Mucosa of descending colon (tissue), 3 donors: ENCODE measurements at regions not wholly inside any gene's neighbourhood (a gene's known extent, or its start where the extent isn't known, plus 50 kb on each side); places are given as distances from the start of the nearest gene placed in this dataset.

Experiments
- ATAC-seq: fragments of 200-7000 bp; cut with Tn5 transposase; one replicate; pipeline ENCODE4 v1.9.1; 2020; ENCODE audit warnings: mild to moderate bottlenecking, moderate library complexity
- DNase-seq, 3 donors: peaks; one replicate each; pipeline ENCODE4 v3.0.0-alpha.2; 2020
- H3K36me3 ChIP-seq: fragments of 200-600 bp; one replicate; pipeline ENCODE4 v1.8.0; 2021; ENCODE audit warnings: low read depth, mild to moderate bottlenecking
- H3K4me1 ChIP-seq: fragments of 200-600 bp; one replicate; pipeline ENCODE4 v1.8.0; 2021; ENCODE audit warnings: low read depth, mild to moderate bottlenecking
- H3K4me3 ChIP-seq: fragments of 200-600 bp; one replicate; pipeline ENCODE4 v1.8.0; 2021; ENCODE audit warnings: mild to moderate bottlenecking
- H3K9me3 ChIP-seq: fragments of 200-600 bp; one replicate; pipeline ENCODE4 v1.8.0; 2021; ENCODE audit warnings: mild to moderate bottlenecking
- CTCF ChIP-seq: fragments of 200-600 bp; IDR thresholded peaks from one replicate; pipeline ENCODE4 v1.8.0; 2022; ENCODE audit warnings: antibody characterized with exemption, mild to moderate bottlenecking
- intact Hi-C, 2 donors: fragments of 100-400 bp; cut with DNase I in 1 of 2; cut with micrococcal nuclease in 1 of 2; formaldehyde crosslinking; loops; one replicate each; pipeline versions ENCODE4 v1.11.0 to v1.11.1; 2022; cut with DNase I, micrococcal nuclease
- donor health status: DM: no; HTN: no; CAD: no; lungs with moderate emphysema.
- donor health status: DM: no; HTN: no; CAD: no.
- donor health status: DM: no; HTN: yes; CAD: no.

GRCh38 chr12:47412601-47413236, 293.1 kb downstream of the RPAP3 start:
- Histone ChIP-seq H3K36me3 (no peaks in the 10 kb centered on the region), H3K4me3 (no peak overlapping the region), H3K9me3 (no peaks in the 10 kb centered on the region), H3K4me1 (no peaks in the 10 kb centered on the region)
- ATAC-seq (no peak), DNase-seq (no peak)
- no peak for TF ChIP-seq CTCF
- intact Hi-C loops, result no loop called here

DNA sequence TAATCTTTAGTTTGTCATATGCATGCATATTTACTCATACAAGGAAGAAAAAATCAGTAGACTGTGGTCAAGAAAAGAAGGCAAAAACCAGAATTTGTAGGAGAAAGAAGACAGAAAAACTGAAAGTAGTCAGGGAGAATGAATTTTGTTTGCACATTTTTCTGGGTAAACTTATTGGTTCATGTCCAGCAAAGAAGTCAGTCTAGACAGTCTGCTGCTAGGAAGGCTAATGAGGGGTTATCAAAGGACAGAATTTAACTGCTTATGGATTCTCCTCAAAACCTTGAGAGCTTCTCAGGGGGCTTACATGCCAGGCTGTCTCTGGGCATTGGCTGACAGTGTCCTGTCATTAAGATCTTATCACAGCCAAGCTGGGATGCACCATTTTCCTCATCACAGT, 293.9 kb downstream of the RPAP3 start:
- Histone ChIP-seq H3K9me3 (no peaks in the 10 kb centered on the region), H3K4me3 (no peak overlapping the region), H3K4me1 (no peaks in the 10 kb centered on the region), H3K36me3 (no peaks in the 10 kb centered on the region)
- DNase-seq (no peak), ATAC-seq (no peak)
- TF ChIP-seq CTCF, result no peak
- intact Hi-C loops, result no loop called here

DNA sequence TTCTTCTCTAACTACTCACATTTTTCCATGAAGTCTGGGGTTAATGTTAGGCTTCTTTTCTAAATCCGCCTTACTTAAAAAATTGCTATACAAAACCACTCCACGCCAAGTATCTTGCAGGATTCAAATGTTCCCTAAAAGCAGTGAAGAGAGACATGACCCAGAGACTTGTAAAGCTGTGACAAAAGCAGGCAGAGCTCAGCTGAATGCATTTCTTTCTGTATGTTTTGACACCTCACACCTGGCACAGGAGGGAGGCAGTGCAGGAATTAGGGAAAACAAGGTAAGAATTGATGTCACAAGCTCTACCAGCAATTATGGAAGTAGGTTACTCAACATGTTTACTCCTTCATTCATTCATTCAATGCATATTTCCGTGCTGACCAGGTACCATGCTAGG, 295.0 kb downstream of the RPAP3 start:
- Histone ChIP-seq H3K4me1 (no peaks in the 10 kb centered on the region), H3K4me3 (no peak overlapping the region), H3K36me3 (no peaks in the 10 kb centered on the region), H3K9me3 (no peaks in the 10 kb centered on the region)
- ATAC-seq, result no peak
- no peak for DNase-seq
- intact Hi-C loops, result no loop called here
- TF ChIP-seq CTCF, result no peak

DNA sequence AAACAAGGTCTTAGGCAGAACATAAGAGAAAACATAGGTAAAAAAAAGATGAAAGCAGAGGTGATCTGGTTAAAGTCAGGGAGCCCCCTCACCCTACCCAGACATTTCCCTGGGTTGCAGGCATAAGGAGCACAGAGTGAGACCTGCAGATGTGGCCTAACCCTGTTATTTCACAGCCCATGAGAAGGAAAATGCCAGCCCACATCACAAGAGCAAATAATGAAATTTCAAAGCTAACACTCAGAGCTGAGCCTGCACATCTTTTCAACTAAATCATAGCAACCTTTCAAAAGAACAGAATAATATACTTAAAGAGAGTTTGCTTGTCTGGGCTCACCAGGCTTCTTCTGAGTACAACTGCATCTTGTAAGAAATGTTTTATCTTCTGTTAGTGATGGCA, 295.4 kb downstream of the RPAP3 start:
- DNase-seq, result no peak
- no peak for ATAC-seq
- Histone ChIP-seq H3K9me3 (no peaks in the 10 kb centered on the region), H3K36me3 (no peaks in the 10 kb centered on the region), H3K4me3 (no peak overlapping the region), H3K4me1 (no peaks in the 10 kb centered on the region)
- TF ChIP-seq CTCF, result no peak
- intact Hi-C loops, result no loop called here

DNA sequence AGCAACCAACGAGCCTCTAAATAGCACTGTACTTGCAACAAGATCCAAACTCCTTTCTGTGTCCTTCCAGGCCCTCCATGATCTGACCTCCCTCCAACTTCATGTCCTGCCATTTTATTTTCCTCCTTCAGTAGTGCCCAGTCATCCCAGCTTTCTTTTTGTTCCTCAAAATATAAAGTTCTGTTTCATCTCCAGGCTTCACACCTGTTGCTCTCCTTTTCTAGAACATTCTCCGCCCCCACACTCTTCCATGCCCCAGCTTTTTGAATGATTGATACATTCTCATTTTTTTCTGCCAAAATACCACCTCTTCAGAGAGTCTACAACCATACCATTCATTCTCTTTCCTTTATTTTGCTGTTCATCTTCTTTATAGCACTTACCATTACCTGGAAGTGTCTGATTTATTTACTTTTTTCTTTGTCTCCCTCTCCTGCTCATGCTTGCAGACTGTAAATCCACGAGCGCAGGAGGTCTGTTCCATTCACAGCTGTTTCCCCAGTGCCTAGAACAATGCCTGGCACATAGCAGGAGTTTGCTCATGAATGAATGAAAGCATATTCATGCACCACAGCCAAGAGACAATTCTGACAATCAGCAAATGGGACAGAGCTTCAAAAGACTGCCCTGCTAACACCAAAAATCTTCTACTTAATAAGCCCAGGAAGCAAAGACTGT, 296.4 kb downstream of the RPAP3 start:
- TF ChIP-seq CTCF, result no peak
- Histone ChIP-seq H3K4me3 (no peak overlapping the region), H3K36me3 (no peaks in the 10 kb centered on the region), H3K4me1 (no peaks in the 10 kb centered on the region), H3K9me3 (no peaks in the 10 kb centered on the region)
- intact Hi-C loops, result no loop called here
- ATAC-seq, result no peak
- DNase-seq, result no peak
